ENCODE measurements at regions not wholly inside any gene's neighbourhood (a gene's known extent, or its start where the extent isn't known, plus 50 kb on each side); places are given as distances from the start of the nearest gene placed in this dataset.

- H3K9me3 Mint-ChIP-seq (ENCODE audit: low read depth): no peaks in the 10 kb centered on the region
- no peaks in the 10 kb centered on the region for H3K4me1 Mint-ChIP-seq (ENCODE audit: low read depth)
- H3K4me3 Mint-ChIP-seq: no peak overlapping the region
- no peak overlapping the region for H3K27ac Mint-ChIP-seq
- no peaks in the 10 kb centered on the region for H3K36me3 Mint-ChIP-seq
- peaks cover 6% of the 10 kb centered on the region for H3K27me3 Mint-ChIP-seq
These were observed 111.0 kb upstream of the DOK5 start for GRCh38 chr20:54364365-54364764.

- Mint-ChIP-seq H3K4me1 (ENCODE audit: low read depth) (no peaks in the 10 kb centered on the region), H3K9me3 (ENCODE audit: low read depth) (no peaks in the 10 kb centered on the region), H3K36me3 (no peaks in the 10 kb centered on the region), H3K27me3 (peaks cover 5% of the 10 kb centered on the region), H3K4me3 (no peak overlapping the region), H3K27ac (no peak overlapping the region)
These were observed 110.5 kb upstream of the DOK5 start for GRCh38 chr20:54364919-54365318.

- peaks cover 5% of the 10 kb centered on the region for H3K27me3 Mint-ChIP-seq
- H3K27ac Mint-ChIP-seq: no peak overlapping the region
- H3K4me3 Mint-ChIP-seq: no peak overlapping the region
- no peaks in the 10 kb centered on the region for H3K9me3 Mint-ChIP-seq (ENCODE audit: low read depth)
- H3K36me3 Mint-ChIP-seq: no peaks in the 10 kb centered on the region
- H3K4me1 Mint-ChIP-seq (ENCODE audit: low read depth): no peaks in the 10 kb centered on the region
These were observed 108.6 kb upstream of the DOK5 start for GRCh38 chr20:54366669-54367344.

GRCh38 chr20:54368570-54368969 lies 106.8 kb upstream of the DOK5 start:
- H3K4me3 Mint-ChIP-seq: no peak overlapping the region
- H3K9me3 Mint-ChIP-seq (ENCODE audit: low read depth): no peaks in the 10 kb centered on the region
- no peaks in the 10 kb centered on the region for H3K4me1 Mint-ChIP-seq (ENCODE audit: low read depth)
- H3K36me3 Mint-ChIP-seq: no peaks in the 10 kb centered on the region
- H3K27ac Mint-ChIP-seq: no peak overlapping the region
- H3K27me3 Mint-ChIP-seq: peaks cover 5% of the 10 kb centered on the region

GRCh38 chr20:54372313-54372712 lies 103.1 kb upstream of the DOK5 start:
- Mint-ChIP-seq H3K4me1 (ENCODE audit: low read depth) (no peaks in the 10 kb centered on the region), H3K27me3 (peaks cover 2% of the 10 kb centered on the region), H3K9me3 (ENCODE audit: low read depth) (no peaks in the 10 kb centered on the region), H3K4me3 (no peak overlapping the region), H3K27ac (no peak overlapping the region), H3K36me3 (no peaks in the 10 kb centered on the region)

GRCh38 chr20:54377992-54378773 lies 97.2 kb upstream of the DOK5 start:
- H3K9me3 Mint-ChIP-seq (ENCODE audit: low read depth): no peaks in the 10 kb centered on the region
- H3K36me3 Mint-ChIP-seq: no peaks in the 10 kb centered on the region
- H3K4me1 Mint-ChIP-seq (ENCODE audit: low read depth): no peaks in the 10 kb centered on the region
- peaks cover 9% of the 10 kb centered on the region for H3K27me3 Mint-ChIP-seq
- no peak overlapping the region for H3K27ac Mint-ChIP-seq
- H3K4me3 Mint-ChIP-seq: no peak overlapping the region

GRCh38 chr20:54379893-54380584 lies 95.4 kb upstream of the DOK5 start:
- H3K4me1 Mint-ChIP-seq (ENCODE audit: low read depth): no peaks in the 10 kb centered on the region
- H3K4me3 Mint-ChIP-seq: no peak overlapping the region
- H3K27ac Mint-ChIP-seq: no peak overlapping the region
- no peaks in the 10 kb centered on the region for H3K36me3 Mint-ChIP-seq
- peaks cover 14% of the 10 kb centered on the region for H3K27me3 Mint-ChIP-seq
- no peaks in the 10 kb centered on the region for H3K9me3 Mint-ChIP-seq (ENCODE audit: low read depth)

- Mint-ChIP-seq H3K4me1 (ENCODE audit: low read depth) (no peaks in the 10 kb centered on the region), H3K27ac (no peak overlapping the region), H3K27me3 (peaks cover 16% of the 10 kb centered on the region), H3K36me3 (no peaks in the 10 kb centered on the region), H3K9me3 (ENCODE audit: low read depth) (no peaks in the 10 kb centered on the region), H3K4me3 (no peak overlapping the region)
These were observed 93.0 kb upstream of the DOK5 start for GRCh38 chr20:54382419-54382818.

GRCh38 chr20:54385746-54386145 lies 89.6 kb upstream of the DOK5 start:
- no peaks in the 10 kb centered on the region for H3K36me3 Mint-ChIP-seq
- no peak overlapping the region for H3K27ac Mint-ChIP-seq
- no peaks in the 10 kb centered on the region for H3K9me3 Mint-ChIP-seq (ENCODE audit: low read depth)
- peaks cover 14% of the 10 kb centered on the region for H3K27me3 Mint-ChIP-seq
- H3K4me3 Mint-ChIP-seq: no peak overlapping the region
- no peaks in the 10 kb centered on the region for H3K4me1 Mint-ChIP-seq (ENCODE audit: low read depth)

- H3K36me3 Mint-ChIP-seq: no peaks in the 10 kb centered on the region
- no peaks in the 10 kb centered on the region for H3K4me1 Mint-ChIP-seq (ENCODE audit: low read depth)
- no peak overlapping the region for H3K27ac Mint-ChIP-seq
- H3K27me3 Mint-ChIP-seq: peaks cover 3% of the 10 kb centered on the region
- no peaks in the 10 kb centered on the region for H3K9me3 Mint-ChIP-seq (ENCODE audit: low read depth)
- H3K4me3 Mint-ChIP-seq: no peak overlapping the region
These were observed 85.7 kb upstream of the DOK5 start for GRCh38 chr20:54389596-54390280.

- Mint-ChIP-seq H3K9me3 (ENCODE audit: low read depth) (no peaks in the 10 kb centered on the region), H3K4me1 (ENCODE audit: low read depth) (no peaks in the 10 kb centered on the region), H3K27me3 (peaks cover 7% of the 10 kb centered on the region), H3K4me3 (no peak overlapping the region), H3K36me3 (no peaks in the 10 kb centered on the region), H3K27ac (peak overlapping the region; percentile 38)
These were observed 77.9 kb upstream of the DOK5 start for GRCh38 chr20:54397292-54398140.

- Mint-ChIP-seq H3K4me1 (ENCODE audit: low read depth) (no peaks in the 10 kb centered on the region), H3K27ac (no peak overlapping the region), H3K27me3 (peaks cover 10% of the 10 kb centered on the region), H3K4me3 (no peak overlapping the region), H3K36me3 (no peaks in the 10 kb centered on the region), H3K9me3 (ENCODE audit: low read depth) (no peaks in the 10 kb centered on the region)
These were observed 76.6 kb upstream of the DOK5 start for GRCh38 chr20:54398814-54399213.

- Mint-ChIP-seq H3K4me3 (no peak overlapping the region), H3K36me3 (no peaks in the 10 kb centered on the region), H3K9me3 (ENCODE audit: low read depth) (no peaks in the 10 kb centered on the region), H3K4me1 (ENCODE audit: low read depth) (no peaks in the 10 kb centered on the region), H3K27ac (no peak overlapping the region), H3K27me3 (peaks cover 14% of the 10 kb centered on the region)
These were observed 69.9 kb upstream of the DOK5 start for GRCh38 chr20:54405540-54405939.

GRCh38 chr20:54407459-54407858 lies 67.9 kb upstream of the DOK5 start:
- Mint-ChIP-seq H3K9me3 (ENCODE audit: low read depth) (no peaks in the 10 kb centered on the region), H3K36me3 (no peaks in the 10 kb centered on the region), H3K27ac (no peak overlapping the region), H3K27me3 (peaks cover 20% of the 10 kb centered on the region), H3K4me1 (ENCODE audit: low read depth) (no peaks in the 10 kb centered on the region), H3K4me3 (no peak overlapping the region)

Measured in activated naive CD8-positive, alpha-beta T cell (primary cell).